ENCODE measurements at regions not wholly inside any gene's neighbourhood (a gene's known extent, or its start where the extent isn't known, plus 50 kb on each side); places are given as distances from the start of the nearest gene placed in this dataset.

DNA sequence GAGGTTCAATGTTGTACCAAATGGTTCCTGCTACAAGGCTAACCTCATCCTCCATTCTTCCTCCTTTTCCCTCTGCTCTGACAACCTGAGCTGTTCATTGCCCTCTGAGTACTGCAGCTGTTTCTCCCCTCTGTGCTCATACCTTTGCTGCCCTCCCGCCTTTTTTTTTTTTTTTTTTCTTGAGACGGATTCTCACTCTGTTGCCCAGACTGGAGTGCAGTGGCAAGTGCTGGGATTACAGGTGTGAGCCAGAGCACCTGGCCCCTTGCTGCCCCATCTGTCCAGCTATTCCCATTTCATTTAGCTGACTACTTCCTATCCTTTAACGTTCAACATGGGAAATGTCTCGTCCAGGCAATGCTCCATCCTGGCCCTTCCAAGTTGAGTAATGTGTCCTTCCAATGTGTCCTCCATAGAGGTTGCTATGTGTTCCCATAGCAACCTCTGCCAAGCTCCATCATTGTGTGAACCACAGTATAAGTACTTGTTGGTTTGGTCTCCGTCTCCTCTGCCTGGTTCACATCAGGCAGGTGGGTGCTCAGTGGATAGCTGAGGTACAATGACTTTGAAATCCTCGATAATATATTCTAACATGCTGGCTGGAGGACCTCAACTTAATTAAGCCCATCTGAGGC is 179.9 kb upstream of the ANKRD28 start:
- 86% methylated on average over 6 of the region's 6 CpGs for WGBS
- Histone ChIP-seq H3K36me3 (no peaks in the 10 kb centered on the region), H3K4me3 (no peak overlapping the region), H3K4me1 (replicated peaks) (no peaks in the 10 kb centered on the region), H3K9me3 (no peaks in the 10 kb centered on the region), H3K27ac (no peak overlapping the region), H3K27me3 (replicated peaks; ENCODE audit: insufficient read depth) (no peaks in the 10 kb centered on the region)
- intact Hi-C loops (cut with DNase I): no loop called here
- TF ChIP-seq, protein P1, sequence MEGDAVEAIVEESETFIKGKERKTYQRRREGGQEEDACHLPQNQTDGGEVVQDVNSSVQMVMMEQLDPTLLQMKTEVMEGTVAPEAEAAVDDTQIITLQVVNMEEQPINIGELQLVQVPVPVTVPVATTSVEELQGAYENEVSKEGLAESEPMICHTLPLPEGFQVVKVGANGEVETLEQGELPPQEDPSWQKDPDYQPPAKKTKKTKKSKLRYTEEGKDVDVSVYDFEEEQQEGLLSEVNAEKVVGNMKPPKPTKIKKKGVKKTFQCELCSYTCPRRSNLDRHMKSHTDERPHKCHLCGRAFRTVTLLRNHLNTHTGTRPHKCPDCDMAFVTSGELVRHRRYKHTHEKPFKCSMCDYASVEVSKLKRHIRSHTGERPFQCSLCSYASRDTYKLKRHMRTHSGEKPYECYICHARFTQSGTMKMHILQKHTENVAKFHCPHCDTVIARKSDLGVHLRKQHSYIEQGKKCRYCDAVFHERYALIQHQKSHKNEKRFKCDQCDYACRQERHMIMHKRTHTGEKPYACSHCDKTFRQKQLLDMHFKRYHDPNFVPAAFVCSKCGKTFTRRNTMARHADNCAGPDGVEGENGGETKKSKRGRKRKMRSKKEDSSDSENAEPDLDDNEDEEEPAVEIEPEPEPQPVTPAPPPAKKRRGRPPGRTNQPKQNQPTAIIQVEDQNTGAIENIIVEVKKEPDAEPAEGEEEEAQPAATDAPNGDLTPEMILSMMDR (IDR thresholded peaks at IDR 0.05): no peak
- TF ChIP-seq POLR2AphosphoS5 (IDR thresholded peaks at IDR 0.05) (no peak), POLR2A (IDR thresholded peaks at IDR 0.05) (no peak)
- DNase-seq (ENCODE audit: low spot score): no peak

DNA sequence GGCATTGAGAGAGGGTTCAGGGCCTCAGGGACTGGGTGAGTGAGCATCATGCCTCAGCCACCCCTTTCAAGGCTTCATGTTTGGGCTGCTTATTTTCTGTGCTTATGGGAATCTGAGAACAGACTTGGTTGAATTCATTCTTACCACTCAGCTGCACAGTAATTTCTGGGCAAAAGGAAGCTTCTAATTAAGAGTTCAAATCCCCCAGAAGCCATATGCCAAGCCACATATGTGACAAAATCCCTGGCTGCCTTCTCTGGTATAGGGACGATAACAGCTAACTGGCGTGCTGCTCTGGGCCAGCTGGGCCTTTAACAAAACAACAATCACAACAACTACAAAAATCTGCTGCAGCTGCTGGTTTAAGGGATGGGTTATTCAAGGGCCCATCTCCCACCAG is 181.0 kb upstream of the ANKRD28 start:
- no peaks in the 10 kb centered on the region for H3K9me3 ChIP-seq
- no peaks in the 10 kb centered on the region for H3K4me1 ChIP-seq (replicated peaks)
- no peaks in the 10 kb centered on the region for H3K36me3 ChIP-seq
- WGBS: 100% methylated on average over 2 of the region's 2 CpGs
- H3K27me3 ChIP-seq (replicated peaks; ENCODE audit: insufficient read depth): no peaks in the 10 kb centered on the region
- no peak overlapping the region for H3K27ac ChIP-seq
- no peak for DNase-seq (ENCODE audit: low spot score)
- TF ChIP-seq, protein P1 (IDR thresholded peaks at IDR 0.05): no peak
- TF ChIP-seq POLR2AphosphoS5 (IDR thresholded peaks at IDR 0.05) (no peak), POLR2A (IDR thresholded peaks at IDR 0.05) (no peak)
- intact Hi-C loops (cut with DNase I): no loop called here
- H3K4me3 ChIP-seq: no peak overlapping the region

DNA sequence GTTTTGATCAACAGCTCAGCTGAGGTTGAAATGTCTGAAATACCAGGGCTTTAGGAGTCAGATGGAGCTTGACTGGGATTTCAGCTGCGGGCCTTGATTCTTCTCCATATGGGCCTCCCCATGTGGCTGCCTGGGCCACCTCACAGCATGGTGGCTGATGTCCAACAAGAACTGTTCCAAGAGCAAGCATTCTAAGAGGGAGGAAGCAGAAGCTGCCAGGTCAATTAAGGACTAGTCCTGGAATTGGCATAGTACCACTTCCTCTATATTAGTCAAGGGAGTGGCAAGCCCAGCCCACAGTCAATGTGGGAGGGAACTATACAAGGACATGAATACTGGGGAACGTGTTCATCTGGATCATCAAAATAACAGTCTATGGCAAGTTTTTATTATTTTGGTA is 181.7 kb upstream of the ANKRD28 start:
- Histone ChIP-seq H3K4me1 (replicated peaks) (no peaks in the 10 kb centered on the region), H3K27ac (no peak overlapping the region), H3K9me3 (no peaks in the 10 kb centered on the region), H3K36me3 (no peaks in the 10 kb centered on the region), H3K27me3 (replicated peaks; ENCODE audit: insufficient read depth) (no peaks in the 10 kb centered on the region), H3K4me3 (no peak overlapping the region)
- intact Hi-C loops (cut with DNase I): no loop called here
- no peak for DNase-seq (ENCODE audit: low spot score)
- WGBS: 84% methylated on average over 2 of the region's 2 CpGs
- TF ChIP-seq POLR2AphosphoS5 (IDR thresholded peaks at IDR 0.05): no peak
- TF ChIP-seq, protein P1 (IDR thresholded peaks at IDR 0.05): no peak
- no peak for TF ChIP-seq POLR2A (IDR thresholded peaks at IDR 0.05)

DNA sequence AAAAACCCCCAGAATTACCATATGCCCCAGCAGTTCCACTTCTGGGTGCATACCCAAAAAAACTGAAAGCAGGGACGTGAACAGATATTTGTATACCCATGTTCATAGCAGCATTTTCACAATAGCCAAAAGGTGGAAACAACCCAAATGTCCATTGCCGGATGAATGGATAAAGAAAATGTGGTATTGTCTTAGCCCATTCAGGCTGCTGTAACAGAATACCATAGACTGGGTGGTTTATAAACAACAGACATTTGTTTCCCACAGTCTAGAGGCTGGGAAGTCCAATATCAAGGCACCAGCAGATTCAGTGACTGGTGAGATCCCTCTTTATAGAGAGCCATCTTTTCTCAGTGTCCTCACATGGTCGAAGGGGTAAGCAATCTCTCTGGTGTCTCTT is 182.1 kb upstream of the ANKRD28 start:
- DNase-seq (ENCODE audit: low spot score): no peak
- Histone ChIP-seq H3K4me3 (no peak overlapping the region), H3K4me1 (replicated peaks) (no peaks in the 10 kb centered on the region), H3K27ac (no peak overlapping the region), H3K27me3 (replicated peaks; ENCODE audit: insufficient read depth) (no peaks in the 10 kb centered on the region), H3K9me3 (no peaks in the 10 kb centered on the region), H3K36me3 (no peaks in the 10 kb centered on the region)
- 87% methylated on average over 3 of the region's 3 CpGs for WGBS
- TF ChIP-seq, protein P1 (IDR thresholded peaks at IDR 0.05): no peak
- TF ChIP-seq POLR2A (IDR thresholded peaks at IDR 0.05) (no peak), POLR2AphosphoS5 (IDR thresholded peaks at IDR 0.05) (no peak)
- intact Hi-C loops (cut with DNase I): no loop called here

DNA sequence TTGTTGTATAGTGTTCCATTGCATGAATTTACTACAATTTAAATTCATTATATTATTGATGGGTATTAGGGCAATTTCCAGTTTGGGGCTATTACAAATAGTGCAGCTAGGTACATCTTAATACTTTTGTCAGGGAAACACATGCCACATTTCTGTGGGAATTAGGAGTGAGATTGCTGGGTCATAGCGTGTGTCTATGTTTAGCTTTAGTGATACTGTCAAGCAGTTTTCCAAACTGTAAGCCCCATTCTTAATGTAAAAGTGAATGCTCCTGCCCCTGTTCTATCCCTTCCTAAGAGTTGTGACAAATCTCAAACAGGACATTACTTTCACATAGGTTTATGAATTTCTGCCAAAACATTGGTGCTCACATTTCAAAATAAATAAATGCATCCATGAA is 184.5 kb upstream of the ANKRD28 start:
- no peaks in the 10 kb centered on the region for H3K4me1 ChIP-seq (replicated peaks)
- H3K4me3 ChIP-seq: no peak overlapping the region
- DNase-seq (ENCODE audit: low spot score): no peak
- TF ChIP-seq, protein P1 (IDR thresholded peaks at IDR 0.05): no peak
- no peak for TF ChIP-seq POLR2A (IDR thresholded peaks at IDR 0.05)
- no peak for TF ChIP-seq POLR2AphosphoS5 (IDR thresholded peaks at IDR 0.05)
- no peaks in the 10 kb centered on the region for H3K9me3 ChIP-seq
- WGBS: 79% methylated on average over 1 of the region's 1 CpG
- H3K36me3 ChIP-seq: no peaks in the 10 kb centered on the region
- no peaks in the 10 kb centered on the region for H3K27me3 ChIP-seq (replicated peaks; ENCODE audit: insufficient read depth)
- H3K27ac ChIP-seq: no peak overlapping the region
- intact Hi-C loops (cut with DNase I): no loop called here

All from prostate gland (tissue), 2 donors.